Ureter (tissue), 1 donor: ENCODE measurements at regions not wholly inside any gene's neighbourhood (a gene's known extent, or its start where the extent isn't known, plus 50 kb on each side); places are given as distances from the start of the nearest gene placed in this dataset.

Experiments
- DNase-seq: peaks from one replicate; pipeline ENCODE4 v3.0.0-alpha.2; 2020; ENCODE audit warnings: low spot score
- donor health status: DM: yes; HTN: yes; CAD: no.

DNA sequence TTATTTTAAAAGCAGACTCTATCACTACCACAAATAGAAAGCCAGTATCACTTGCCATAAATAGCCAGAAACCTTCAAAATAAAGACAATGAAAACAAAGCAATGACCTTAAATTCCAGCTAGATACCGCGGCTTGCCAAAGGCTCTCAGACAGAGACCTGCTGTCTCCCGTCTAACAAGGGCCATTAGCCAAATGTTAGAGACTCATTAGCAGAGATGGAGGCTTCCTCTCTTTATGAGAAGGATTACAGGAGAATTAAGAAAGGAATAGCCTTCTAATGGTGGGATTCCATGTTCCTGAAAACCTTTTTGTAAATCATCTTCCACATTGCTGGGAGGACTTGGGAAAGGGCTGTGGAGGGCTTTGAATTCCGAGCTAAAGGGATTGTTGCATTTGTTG lies 206.7 kb downstream of the AACS start:
- DNase-seq, result no peak

DNA sequence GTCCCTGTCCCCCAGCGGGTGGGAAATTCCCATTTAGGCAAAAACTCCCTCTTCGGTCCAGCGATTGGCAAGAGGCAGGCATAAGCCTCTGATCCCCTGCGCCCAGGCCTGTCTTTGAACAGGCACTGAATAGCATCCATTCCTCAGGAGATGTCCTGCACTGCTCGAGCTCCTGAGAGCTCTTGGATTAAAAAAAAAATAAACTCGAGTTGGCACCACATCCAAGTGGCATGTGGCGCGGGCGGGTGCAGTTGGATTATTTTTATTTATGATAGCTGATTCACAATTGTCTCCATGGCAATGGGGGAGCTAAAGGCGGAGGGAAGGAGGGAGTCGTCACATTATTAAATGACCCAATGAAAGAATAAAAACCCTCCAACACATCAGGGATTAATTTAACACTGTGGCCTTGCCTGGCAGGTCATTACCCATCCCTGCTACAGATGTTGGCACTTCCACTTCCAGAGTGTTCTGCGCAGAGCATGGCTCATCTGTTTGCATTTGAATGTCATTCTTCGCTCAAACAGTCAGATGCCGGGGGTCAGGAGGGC lies 207.2 kb downstream of the AACS start:
- no peak for DNase-seq

DNA sequence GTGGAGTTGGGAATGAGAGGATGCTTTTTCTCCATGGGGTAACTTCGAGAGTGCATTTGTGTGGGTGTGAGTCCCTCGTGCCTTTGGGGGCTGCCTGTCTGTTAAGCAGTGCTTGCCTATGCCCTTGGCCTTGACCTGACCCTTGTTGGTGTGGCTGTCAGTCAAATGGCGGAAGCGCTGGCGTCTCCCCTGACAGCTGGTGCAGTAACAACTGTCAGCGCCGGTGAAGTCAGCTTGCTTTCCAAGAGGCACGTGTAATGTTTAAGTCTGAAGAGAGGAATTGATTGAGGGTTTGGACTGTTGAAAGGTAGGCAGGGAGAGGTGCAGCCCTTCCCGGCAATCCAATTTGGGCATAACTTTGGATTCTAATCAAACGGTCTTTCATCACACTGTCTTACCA lies 211.3 kb downstream of the AACS start:
- DNase-seq, result no peak

DNA sequence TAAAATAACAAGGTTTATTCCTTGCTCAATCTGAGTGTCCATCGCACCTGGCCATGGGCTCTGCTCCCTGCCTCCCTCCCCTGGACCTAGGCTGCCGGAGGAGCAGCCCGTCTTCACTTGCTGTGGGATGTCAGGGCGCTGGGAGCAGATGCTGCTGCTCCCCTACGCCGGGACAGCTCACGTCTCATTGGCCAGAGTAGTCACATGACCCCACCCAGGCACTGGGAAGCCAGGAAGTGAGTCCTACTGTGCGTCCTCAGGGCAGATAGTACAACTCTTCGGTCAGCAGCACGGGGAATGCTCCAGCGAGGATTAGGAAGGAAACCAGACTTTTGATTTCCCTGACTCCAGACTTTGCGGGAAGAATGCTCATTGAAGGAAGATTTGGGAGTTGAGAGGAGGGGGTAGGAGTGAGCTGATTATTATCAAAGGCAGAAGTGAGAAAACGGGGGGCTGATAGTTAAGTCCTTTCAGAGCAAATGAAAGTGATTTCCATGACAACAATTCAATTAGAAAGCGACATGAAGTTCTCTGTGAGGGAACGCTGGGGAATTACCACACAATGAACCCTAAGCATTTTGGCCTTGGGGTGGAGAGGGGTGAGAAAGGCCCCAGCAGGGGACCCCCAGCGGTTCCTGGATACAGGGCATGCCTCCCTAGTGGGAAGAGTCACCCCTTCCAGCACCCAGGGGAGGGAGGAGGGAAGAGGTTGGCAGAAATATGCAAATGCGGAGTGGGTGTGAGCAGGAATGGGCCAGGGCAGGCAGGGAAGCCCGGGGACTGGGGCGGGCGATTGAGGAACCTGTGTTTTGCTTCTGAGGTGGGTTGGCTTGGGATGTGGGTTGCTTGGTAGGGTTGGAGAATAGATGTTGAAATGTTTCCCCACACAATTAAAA lies 215.5 kb downstream of the AACS start:
- DNase-seq, result no peak

DNA sequence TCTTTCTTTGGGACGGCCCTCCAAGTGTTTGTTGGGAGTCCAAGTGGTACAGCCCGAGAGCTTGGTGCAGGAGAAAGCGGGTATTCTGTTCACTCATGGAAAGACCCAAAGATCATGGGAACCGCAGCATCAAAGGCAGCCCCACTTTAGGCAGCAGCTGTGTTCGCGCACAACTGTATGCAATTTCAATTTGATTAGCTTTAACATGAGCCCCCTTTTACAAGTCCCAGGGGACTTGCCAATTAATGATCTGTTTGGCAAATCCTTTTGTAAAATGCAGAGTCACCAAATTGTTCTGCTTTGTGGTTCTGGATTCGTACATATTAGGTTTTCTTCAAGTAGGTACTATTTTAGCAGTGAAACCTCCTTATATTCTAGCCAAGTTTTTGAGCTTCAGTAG lies 217.7 kb downstream of the AACS start:
- DNase-seq, result no peak

DNA sequence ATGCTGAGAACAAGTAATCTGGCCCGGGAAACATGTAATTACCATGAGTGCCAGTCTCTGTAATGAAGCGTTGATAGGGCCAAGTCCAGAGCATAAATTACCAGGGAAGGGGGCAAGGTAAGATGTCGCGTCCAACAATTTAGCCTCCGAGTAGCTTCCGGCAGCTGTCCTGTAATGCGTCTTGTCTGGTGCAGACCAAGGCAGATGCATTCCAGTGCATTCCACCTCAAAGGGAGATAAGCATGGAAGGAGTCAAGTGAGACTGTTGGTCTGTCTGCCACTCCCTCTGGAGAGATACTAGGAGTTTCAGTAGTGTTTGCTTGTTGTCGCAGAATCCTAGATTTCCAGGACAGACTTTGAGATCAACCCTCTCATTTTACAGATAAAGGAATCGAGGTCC lies 218.3 kb downstream of the AACS start:
- DNase-seq, result no peak

DNA sequence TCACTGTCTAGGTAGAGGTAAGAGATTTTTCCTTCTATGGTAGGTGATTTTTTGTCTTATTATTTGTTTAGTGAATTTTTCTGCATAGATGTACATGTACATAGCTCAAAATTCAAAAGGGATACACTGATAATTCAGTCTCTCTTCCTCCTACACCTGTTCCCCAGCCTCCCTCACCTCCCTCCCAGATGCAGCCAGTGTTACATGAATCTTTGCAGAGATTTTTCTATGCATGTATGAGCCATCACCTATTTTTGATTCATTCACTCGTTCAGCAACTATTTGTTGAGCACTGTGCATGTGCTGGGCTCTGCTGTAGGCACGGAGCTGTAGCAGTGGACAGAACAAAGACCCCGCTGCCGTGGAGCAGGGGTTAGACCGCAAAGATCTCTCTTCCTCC lies 218.9 kb downstream of the AACS start:
- no peak for DNase-seq

DNA sequence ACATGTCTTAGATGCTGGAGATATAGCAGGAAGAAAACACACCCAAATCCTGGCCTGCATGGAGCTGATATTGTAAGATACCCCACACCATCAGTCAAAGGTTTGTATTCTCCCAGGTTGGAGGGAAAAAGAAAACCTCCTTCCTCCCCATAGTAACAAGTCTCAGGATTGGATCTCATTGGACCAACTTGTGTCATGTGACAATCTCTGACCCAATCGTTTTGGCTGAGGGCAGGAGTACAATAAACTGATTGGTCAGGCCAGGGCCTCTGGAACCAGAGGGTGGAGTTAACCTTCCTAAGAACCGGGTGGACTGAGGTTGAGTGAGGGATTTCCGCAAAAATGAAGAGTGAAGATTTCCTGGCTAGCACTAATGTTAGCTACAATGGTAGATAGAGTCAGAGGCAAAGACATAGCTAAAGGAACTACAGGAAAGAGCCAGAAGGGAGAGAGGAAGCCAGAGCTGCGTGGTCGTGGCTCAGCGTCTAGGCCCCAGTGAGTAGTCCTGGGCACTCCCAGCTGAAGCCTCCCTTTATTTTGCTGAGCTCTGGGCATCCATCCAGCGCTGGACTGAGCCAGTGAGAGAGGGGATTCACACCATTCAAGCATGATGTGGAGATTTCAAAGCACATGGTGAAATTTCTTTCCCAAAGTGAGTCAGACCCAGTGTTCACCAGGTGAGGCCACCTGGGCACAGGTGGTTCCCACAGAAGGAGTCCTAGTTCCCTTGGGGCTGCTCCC lies 219.9 kb downstream of the AACS start:
- no peak for DNase-seq

DNA sequence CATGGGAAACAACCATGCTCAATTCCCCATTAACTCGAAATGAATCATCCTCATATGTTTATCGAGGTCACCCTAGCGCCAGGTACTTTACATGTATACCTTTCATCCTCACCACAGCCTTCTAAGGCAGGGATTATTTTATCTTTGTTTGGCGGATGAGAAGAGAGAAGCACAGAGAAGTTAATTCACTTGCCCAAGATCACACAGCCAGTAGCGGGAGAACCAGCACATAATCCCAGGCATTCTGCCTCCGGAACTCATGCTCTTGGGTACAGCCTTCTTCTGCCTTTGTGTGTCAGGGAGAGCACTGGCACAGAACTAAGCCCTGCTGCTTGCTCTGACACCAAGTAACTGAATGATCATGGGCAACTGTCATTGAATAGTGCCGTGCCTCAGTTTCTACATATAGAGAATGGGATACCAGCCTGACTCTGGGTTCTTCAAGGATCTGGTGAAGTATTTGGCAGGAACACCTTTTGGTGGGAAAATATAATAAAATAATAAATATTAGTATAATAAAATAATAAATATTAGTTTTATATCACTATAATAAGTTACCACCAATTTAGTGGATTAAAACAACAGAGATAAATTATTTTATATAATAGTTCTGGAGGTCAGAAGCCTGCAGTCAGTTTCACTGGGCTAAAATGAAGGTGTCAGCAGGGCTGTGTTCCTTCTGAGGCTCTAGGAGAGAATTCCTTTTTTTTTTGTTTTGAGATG lies 220.9 kb downstream of the AACS start:
- no peak for DNase-seq

DNA sequence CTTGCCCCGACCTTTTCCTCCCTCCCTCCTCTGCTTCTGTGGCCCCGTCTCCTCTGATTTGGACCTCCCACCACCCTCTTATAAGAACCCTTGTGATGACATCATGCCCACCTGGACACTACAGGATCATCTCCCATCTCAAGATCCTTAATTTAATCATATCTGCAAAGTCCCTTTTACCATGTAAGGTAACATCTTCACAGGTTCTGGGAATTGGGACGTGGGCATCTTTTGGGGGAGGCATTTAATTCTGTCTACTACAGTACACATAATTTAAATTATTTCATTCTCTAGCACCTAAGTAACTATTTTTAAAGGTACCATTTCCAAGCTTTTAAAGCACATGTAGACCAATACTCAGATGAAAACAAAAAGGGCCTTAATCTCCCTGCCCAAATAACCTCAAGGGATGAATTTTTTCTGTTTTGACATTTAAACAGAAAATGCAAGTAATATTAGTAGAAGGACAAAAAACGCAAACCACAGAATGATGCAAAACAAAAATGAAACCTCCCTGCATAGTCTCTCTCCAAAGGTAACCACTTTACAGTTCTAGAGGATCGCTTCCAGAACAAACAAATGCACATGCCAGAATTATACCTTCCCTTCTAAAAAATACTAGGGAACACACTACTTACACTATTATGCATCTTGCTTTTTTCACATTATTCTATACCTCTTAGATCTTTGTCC lies 222.1 kb downstream of the AACS start:
- no peak for DNase-seq

DNA sequence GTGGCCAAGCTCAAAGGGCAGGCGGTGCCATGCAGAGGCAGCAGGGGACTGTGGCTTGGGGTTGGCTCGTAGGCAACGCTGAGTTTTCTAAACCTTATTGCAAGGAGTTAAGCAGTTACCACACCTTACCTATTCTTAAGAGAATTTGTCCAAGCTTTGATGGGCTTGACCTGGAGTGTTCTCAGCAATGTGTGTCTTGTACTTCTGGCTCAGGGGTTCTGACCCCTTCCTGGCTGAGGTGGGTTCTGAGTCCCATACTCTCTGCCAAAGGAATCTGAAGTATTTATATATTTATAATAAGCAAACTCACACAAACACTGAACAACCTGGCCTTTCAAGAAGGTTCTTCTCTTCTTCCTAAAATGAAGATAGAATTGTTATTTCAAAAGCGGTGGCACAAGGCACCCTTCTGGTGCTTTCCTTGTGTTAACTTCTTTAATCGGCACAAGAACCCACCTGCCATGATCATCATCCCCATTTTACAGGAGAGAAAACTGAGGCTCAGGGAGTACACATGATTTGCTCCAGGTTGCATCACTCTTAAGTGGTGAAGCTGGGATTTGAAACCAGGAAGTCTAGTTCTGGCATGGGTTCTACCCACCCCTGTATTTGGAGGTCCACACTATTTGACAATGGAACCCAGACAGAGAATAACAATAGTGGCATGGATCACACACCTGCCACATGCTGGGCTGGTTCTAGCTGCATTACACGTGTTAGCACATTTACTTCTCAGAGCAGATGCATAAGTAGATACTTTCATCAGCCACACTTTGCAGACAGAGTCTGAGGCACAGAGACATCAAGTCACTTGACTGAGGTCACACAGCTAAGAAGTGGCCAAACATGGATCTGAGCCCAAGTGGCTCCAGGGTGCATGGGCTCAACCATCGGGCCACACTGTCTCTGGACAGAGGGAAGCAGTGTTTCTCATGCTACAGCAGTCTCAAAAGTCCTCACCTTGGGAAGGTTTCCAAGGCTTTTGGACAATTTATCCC lies 224.0 kb downstream of the AACS start:
- no peak for DNase-seq

DNA sequence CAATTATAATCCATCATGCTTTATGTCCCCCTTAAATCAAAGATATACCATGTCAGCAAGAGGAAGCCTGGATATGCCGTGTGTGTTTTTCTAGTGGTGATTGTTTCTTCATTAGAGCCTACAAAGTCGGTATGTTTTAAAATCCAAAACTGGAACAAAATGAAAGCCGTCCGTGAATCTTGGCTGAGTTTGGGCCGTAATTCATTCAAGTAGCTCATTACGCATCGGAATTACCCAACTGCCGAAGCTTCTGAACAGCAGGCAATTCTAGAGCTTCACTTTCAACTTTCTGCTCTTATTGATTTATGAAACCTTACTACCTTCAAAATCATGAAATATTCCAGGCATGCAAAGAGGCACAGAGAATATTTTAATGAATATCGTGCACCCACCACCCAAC lies 224.7 kb downstream of the AACS start:
- DNase-seq, result no peak

DNA sequence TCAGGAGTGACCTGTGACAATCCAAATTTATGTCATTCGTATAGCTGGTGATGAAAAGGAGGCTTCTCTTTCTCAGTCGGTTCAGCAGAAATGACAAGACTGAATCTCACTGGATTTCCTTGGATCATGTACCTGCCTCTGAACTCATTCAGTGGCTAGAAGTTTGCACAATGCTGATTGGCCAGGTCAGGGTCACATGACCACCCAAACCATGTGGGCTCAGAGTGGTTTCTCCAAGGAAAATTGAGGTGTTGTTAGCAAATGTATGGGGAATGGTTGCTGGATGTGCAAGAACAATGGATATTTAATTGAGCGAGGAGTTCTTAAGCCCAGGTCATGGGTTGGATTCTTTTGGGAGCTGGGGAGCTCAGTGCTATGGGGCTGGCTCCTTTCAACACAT lies 227.5 kb downstream of the AACS start:
- no peak for DNase-seq

DNA sequence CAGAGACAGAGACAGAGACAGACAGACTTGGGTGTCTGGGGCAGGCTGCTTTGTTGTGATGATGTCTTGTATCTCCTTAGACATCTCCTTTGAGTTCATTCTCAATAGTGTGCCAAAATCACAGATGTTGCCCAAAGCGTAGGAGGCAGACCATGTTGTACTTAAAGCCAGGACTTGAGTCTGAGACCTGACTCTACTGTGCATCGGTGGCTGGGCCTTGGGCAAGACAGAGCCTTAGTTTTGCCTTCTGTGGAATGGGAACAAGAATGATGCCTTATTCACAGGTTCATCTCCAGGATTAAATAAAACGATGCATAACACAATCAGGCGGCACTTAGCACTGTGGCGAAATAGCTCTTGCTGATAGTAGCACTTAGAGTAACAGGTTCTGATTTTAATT lies 230.3 kb downstream of the AACS start:
- DNase-seq, result no peak

DNA sequence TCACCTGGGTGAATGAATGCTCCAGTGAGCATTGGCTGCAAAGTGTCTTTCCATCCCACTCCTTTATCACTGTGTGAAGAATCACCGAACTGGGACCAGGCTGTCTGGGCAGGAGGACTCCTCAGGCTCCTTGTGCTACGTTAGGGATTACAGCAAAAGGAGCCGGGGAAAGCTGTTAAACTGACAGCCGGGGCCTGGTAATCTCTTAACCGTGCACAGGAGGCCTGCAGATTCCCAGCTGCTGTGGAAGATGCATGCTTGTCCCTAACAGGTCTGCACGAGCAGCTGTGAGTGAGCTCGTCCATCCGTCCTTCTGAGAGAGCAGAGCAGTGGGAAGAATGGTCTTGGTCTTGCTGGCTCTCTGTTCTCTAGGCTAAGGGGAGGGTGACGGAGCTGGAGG lies 231.5 kb downstream of the AACS start:
- DNase-seq, result no peak

DNA sequence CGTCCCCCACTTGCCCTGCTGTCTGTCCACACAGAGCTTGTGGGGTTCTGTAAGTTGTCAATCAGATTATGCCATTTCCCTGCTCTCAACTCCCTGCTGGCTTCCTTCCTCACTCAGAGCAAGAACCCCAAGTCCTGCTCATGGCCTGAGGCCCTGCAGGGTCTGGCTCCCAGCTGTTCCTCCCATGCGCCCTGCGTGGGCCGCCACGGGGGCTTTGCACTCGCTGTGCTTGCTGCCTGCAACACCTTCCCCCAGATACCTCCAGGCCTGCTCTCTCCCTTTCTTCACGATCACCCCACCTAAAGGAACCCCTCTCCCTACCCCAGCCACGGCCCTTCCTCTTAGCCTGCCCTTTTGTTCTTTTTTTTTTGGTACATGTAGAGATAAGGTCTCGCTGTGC lies 234.6 kb downstream of the AACS start:
- no peak for DNase-seq

DNA sequence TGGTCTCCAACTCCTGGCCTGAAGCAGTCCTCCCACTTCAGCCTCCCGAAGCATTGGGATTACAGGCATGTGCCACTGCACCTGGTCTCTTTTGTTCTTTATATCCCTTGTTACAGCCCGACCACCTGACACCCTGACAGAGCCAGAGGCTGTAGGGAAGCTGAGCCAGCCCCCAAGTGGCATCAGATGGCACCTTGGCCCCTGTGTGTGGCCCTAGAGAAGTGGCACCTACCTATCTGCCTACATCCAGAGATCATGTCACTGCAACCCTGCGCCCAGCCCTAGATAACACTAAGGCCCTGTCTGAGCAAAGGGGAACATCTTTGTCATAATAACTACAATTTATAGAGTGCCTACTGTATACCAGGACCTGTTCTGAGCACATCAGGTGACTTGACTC lies 235.0 kb downstream of the AACS start:
- DNase-seq, result no peak

DNA sequence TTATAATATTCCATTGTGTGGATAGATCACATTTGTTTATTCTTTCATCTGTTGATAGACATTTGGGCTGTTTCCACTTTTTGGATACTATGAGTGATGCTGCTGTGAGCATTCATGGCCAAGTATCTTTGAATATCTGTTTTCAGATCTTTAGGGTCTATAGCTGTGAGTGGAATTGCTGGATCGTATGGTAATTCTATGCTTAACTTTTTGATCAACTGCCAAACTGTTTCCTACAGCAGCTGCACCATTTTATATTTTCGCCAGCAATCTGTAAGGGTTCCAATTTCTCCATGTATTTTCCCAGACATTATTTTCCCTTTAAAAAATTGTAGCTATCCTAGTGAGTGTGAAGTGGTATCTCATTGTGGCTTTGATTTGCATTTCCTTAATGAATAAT lies 238.1 kb downstream of the AACS start:
- no peak for DNase-seq

DNA sequence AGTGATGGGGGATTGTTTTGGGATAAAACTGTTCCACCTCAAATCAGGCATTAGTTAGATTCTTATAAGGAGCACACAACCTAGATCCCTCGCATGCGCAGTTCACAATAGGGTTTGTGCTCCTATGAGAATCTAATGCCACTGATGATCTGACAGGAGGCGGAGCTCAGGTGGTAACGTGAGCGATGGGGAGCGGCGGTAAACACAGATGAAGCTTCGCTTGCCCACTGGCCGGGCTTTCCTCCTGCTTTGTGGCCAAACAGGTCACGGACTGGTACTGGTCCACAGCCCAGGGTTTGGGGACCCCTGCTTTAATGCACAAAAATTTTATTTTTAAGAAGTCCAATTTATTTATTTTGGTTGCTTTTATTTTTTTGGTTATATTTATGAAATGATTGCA lies 238.8 kb downstream of the AACS start:
- no peak for DNase-seq

DNA sequence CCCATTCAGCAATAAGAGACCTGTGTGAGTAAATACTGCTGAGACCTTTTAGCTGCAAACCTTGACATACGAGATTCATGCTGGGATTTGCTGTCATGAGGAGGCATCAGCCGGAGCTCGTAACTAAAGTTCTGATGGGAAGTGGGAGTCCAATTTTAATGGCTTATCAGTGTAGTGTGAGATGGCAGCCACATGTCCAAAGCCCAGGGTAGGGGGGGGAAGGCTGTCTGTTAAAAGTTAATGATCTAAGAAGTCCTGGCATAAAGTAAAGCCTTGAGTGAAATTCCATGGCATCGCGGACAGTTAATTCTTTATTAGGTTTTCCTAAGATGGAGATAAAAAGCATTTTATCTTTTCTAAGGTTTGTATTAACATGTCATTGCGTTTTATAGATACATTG lies 240.0 kb downstream of the AACS start:
- no peak for DNase-seq

DNA sequence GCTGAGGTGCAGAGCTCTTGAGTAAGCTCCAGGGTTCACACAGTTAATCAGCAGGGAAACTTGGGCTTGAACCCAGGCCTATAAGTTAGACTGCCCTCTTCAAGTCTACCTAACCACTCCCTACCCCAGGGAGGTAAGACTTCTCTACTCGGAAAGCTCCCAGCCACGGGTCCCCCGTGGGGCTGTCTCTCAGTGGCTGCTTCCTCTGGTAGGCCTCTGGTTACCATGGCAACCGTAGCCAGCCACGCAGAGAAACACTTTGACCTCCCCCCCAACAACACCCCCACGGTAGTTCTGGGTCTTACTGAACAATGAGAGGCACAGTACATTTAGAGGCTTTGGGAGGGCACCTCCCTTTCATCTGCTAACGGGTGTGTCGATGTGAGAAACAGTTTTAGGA lies 245.2 kb downstream of the AACS start:
- no peak for DNase-seq
